OCI-LY3 (cell line): ENCODE measurements at regions not wholly inside any gene's neighbourhood (a gene's known extent, or its start where the extent isn't known, plus 50 kb on each side); places are given as distances from the start of the nearest gene placed in this dataset.

Experiments
- H2AFZ ChIP-seq: fragments of 200-600, 300-600 bp; shearing (Covaris generic); 2 replicates; pipeline ENCODE4 v1.6.0; 2014; ENCODE audit warnings: antibody characterized with exemption, low read depth, low read length
- H3K27ac ChIP-seq: fragments of 200-600, 300-600 bp; sonication (generic); 2 replicates; pipeline ENCODE4 v1.5.1; 2014; ENCODE audit warnings: mild to moderate bottlenecking, low read length, moderate library complexity, mixed read lengths
- H3K27me3 ChIP-seq: fragments of 200-600, 300-600 bp; sonication (generic); 2 replicates; pipeline ENCODE4 v1.6.1; 2014; ENCODE audit warnings: low read depth, low read length, mixed read lengths
- H3K36me3 ChIP-seq: fragments of 200-600, 300-600 bp; sonication (generic); replicated peaks from 2 replicates; pipeline ENCODE3; 2014; ENCODE audit warnings: low read depth, low read length, mixed read lengths
- H3K4me1 ChIP-seq: fragments of 300-600, 200-600 bp; sonication (generic); 2 replicates; pipeline ENCODE4 v1.6.1; 2014; ENCODE audit warnings: low read length, mixed read lengths
- H3K4me2 ChIP-seq: fragments of 200-600, 300-600 bp; sonication (generic); 2 replicates; pipeline ENCODE4 v1.6.1; 2014; ENCODE audit warnings: low read length, mixed read lengths
- H3K4me3 ChIP-seq: fragments of 300-600, 200-600 bp; sonication (generic); 2 replicates; pipeline ENCODE4 v1.5.1; 2014; ENCODE audit warnings: antibody characterized with exemption, mild to moderate bottlenecking, low read length, moderate library complexity
- H3K79me2 ChIP-seq: fragments of 300-600, 200-600 bp; shearing (Covaris generic); 2 replicates; pipeline ENCODE4 v1.6.1; 2014; ENCODE audit warnings: mild to moderate bottlenecking, low read length, mixed read lengths
- H3K9ac ChIP-seq: fragments of 300-600, 200-600 bp; shearing (Covaris generic); 2 replicates; pipeline ENCODE4 v1.6.0; 2014; ENCODE audit warnings: mild to moderate bottlenecking, low read length, moderate library complexity
- H3K9me3 ChIP-seq: fragments of 200-600, 300-600 bp; shearing (Covaris generic); 2 replicates; pipeline ENCODE4 v1.6.1; 2014; ENCODE audit warnings: low read length, mixed read lengths; ENCODE audit not compliant: insufficient read depth
- H4K20me1 ChIP-seq: fragments of 200-600, 300-600 bp; sonication (generic); 2 replicates; pipeline ENCODE4 v1.6.1; 2016; ENCODE audit warnings: low read length, mixed read lengths; ENCODE audit not compliant: insufficient read depth
- CTCF ChIP-seq: fragments of 200-600, 300-600 bp; sonication (generic); IDR thresholded peaks from 2 replicates; pipeline ENCODE4 v1.5.1; 2014; ENCODE audit warnings: antibody characterized with exemption, low read length, low read depth
- EZH2phosphoT487 ChIP-seq: fragments of 200-600 bp; shearing (Covaris generic); IDR thresholded peaks from 2 replicates; pipeline ENCODE4 v1.6.1; 2018; ENCODE audit warnings: antibody characterized with exemption, mixed run types, low read depth

DNA sequence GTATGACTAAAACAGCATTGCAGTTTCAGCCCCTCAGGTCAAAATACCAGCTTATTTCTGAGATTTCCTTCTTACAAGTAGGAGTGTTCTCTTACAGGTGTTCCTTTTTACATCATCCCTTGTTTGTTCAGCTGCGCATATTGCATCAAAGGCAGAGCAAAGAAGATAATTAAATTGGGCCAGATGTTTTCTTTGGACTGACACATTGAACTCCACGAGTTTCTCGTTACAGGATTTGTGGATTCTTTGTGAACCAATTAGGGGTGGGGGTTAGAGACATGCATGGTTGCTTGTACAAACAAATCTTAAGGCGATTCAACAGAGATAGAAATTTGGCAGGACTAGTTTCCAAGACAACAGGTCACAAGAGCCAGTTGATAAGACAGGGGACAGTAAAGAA, 95.7 kb downstream of the SPANXN4 start:
- peaks cover 8% of the 10 kb centered on the region; the same call in 1 of the 2 replicates for H3K4me1 ChIP-seq
- no peaks in the 10 kb centered on the region for H3K79me2 ChIP-seq

DNA sequence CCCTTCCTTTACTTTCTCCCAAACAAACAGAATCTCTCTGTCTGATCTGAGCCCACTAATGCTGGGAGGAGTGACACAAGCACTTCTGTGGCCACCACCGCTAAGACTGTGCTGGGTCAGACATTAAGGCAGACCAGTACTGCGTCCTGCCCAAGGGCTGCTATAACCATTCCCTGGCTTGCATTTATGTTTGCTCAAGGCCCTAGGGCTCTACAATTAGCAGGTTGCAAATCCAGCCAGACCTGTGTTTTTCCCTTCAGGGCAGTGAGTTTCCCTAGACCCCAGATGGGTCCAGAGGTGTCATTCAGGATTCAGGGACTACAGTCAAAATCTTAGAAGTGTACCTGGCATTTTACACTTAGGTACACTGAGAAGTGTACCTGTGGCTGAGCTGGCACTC, 89.7 kb downstream of the SPANXN4 start:
- Histone ChIP-seq H2AFZ (no peak overlapping the region), H3K79me2 (no peaks in the 10 kb centered on the region), H3K4me3 (no peak overlapping the region), H3K36me3 (no peaks in the 10 kb centered on the region), H4K20me1 (no peaks in the 10 kb centered on the region), H3K27me3 (no peaks in the 10 kb centered on the region), H3K9ac (no peak overlapping the region), H3K4me1 (no peaks in the 10 kb centered on the region), H3K4me2 (no peak overlapping the region), H3K27ac (no peak overlapping the region), H3K9me3 (no peaks in the 10 kb centered on the region)
- no peak for TF ChIP-seq CTCF
- no peak for TF ChIP-seq EZH2phosphoT487

More for the DNA sequence above, 95.7 kb downstream of the SPANXN4 start:
- no peak overlapping the region for H3K4me2 ChIP-seq
- no peak for TF ChIP-seq CTCF
- TF ChIP-seq EZH2phosphoT487, result no peak
- no peak overlapping the region for H3K4me3 ChIP-seq
- H4K20me1 ChIP-seq, result no peaks in the 10 kb centered on the region
- H3K27me3 ChIP-seq, result no peaks in the 10 kb centered on the region
- no peak overlapping the region for H3K27ac ChIP-seq
- H3K36me3 ChIP-seq, result no peaks in the 10 kb centered on the region
- H3K9ac ChIP-seq, result no peak overlapping the region
- no peak overlapping the region for H2AFZ ChIP-seq
- no peaks in the 10 kb centered on the region for H3K9me3 ChIP-seq

- Histone ChIP-seq H3K9me3 (no peaks in the 10 kb centered on the region), H3K27me3 (no peaks in the 10 kb centered on the region)
Measured at GRCh38 chrX:143095816-143096215, 70.1 kb downstream of the SPANXN4 start.

DNA sequence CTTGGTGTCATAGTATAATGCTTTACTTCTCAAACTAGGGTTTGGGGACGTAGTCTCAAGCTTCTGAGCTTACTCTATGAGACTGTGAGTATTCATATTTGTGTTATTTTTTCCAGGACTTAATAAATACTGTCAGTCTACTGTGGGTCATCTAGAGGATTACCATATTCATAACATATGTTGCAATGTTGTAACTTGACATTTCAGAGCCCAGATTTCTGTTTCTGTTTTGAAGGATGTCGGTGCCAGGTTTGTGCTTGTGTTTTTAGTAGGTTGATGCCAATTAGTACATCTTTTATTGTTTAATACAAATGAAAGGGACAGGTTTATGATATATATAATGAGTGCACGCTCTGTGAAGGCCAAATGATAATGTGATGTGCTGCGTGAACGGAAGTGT, 69.6 kb downstream of the SPANXN4 start:
- H2AFZ ChIP-seq, result no peak overlapping the region
- no peak overlapping the region for H3K4me2 ChIP-seq
- H3K36me3 ChIP-seq, result no peaks in the 10 kb centered on the region
- no peaks in the 10 kb centered on the region for H4K20me1 ChIP-seq
- H3K4me1 ChIP-seq, result no peaks in the 10 kb centered on the region
- H3K9ac ChIP-seq, result no peak overlapping the region
- no peaks in the 10 kb centered on the region for H3K9me3 ChIP-seq
- H3K27ac ChIP-seq, result no peak overlapping the region
- TF ChIP-seq EZH2phosphoT487, result no peak
- no peak for TF ChIP-seq CTCF
- H3K79me2 ChIP-seq, result no peaks in the 10 kb centered on the region
- no peak overlapping the region for H3K4me3 ChIP-seq
- no peaks in the 10 kb centered on the region for H3K27me3 ChIP-seq

More at GRCh38 chrX:143095816-143096215, 70.1 kb downstream of the SPANXN4 start:
- Histone ChIP-seq H3K4me3 (no peak overlapping the region), H3K4me2 (no peak overlapping the region), H3K9ac (no peak overlapping the region), H2AFZ (no peak overlapping the region), H3K4me1 (no peaks in the 10 kb centered on the region), H3K79me2 (no peaks in the 10 kb centered on the region), H3K27ac (no peak overlapping the region), H4K20me1 (no peaks in the 10 kb centered on the region), H3K36me3 (no peaks in the 10 kb centered on the region)
- TF ChIP-seq EZH2phosphoT487, result no peak
- TF ChIP-seq CTCF, result no peak
